Heart right ventricle (tissue), 16 donors: ENCODE measurements at regions not wholly inside any gene's neighbourhood (a gene's known extent, or its start where the extent isn't known, plus 50 kb on each side); places are given as distances from the start of the nearest gene placed in this dataset.

Source experiments
- ATAC-seq, 8 donors: fragments of 200-7000 bp; cut with Tn5 transposase; one replicate each; pipeline ENCODE4 v1.9.1; 2020; ENCODE audit warnings: mild to moderate bottlenecking in 8 of 8, moderate library complexity in 8 of 8, moderate number of reproducible peaks in 1 of 8
- DNase-seq, 2 donors: peaks; one replicate each; pipeline ENCODE4 v3.0.0-alpha.2; 2020
- H3K27ac ChIP-seq, 10 donors: fragments of 200-600 bp; sonication (generic) in 2 of 10; one replicate each; pipeline versions ENCODE4 v1.5.0 to v1.8.0; 2020 to 2022; ENCODE audit warnings: mild to moderate bottlenecking in 3 of 10
- H3K27me3 ChIP-seq, 7 donors: fragments of 200-600 bp; one replicate each; pipeline ENCODE4 v1.8.0; 2021 to 2022; ENCODE audit warnings: mild to moderate bottlenecking in 2 of 7
- H3K36me3 ChIP-seq, 9 donors: fragments of 200-600 bp; sonication (generic) in 1 of 9; one replicate each; pipeline versions ENCODE4 v1.5.0 to v1.8.0; 2020 to 2022; ENCODE audit warnings: mild to moderate bottlenecking in 2 of 9
- H3K4me1 ChIP-seq, 9 donors: fragments of 200-600 bp; sonication (generic) in 1 of 9; one replicate each; pipeline versions ENCODE4 v1.5.0 to v1.8.0; 2020 to 2022; ENCODE audit warnings: mild to moderate bottlenecking in 4 of 9
- H3K4me3 ChIP-seq, 10 donors: fragments of 200-600 bp; sonication (generic) in 2 of 10; one replicate each; pipeline versions ENCODE4 v1.5.0 to v1.8.0; 2020 to 2022; ENCODE audit warnings: mild to moderate bottlenecking in 7 of 10, moderate library complexity in 2 of 10
- H3K9me3 ChIP-seq, 11 donors: fragments of 200-600 bp in 10 of 11; sonication (generic) in 2 of 11; one replicate each; pipeline versions ENCODE4 v1.5.0 to v1.8.0; 2013 to 2022; ENCODE audit warnings: mild to moderate bottlenecking in 2 of 11, control low read depth in 1 of 11, moderate library complexity in 1 of 11
- CTCF ChIP-seq, 9 donors: fragments of 200-600 bp; sonication (generic) in 2 of 9; IDR thresholded peaks; one replicate each; pipeline versions ENCODE4 v1.5.0 to v1.8.0; 2021 to 2022; ENCODE audit warnings: antibody characterized with exemption in 9 of 9, mild to moderate bottlenecking in 5 of 9, moderate library complexity in 1 of 9
- WGBS, 2 donors: extraction: QIAGEN DNeasy Blood & Tissue Kit; methylation state at CpG; one replicate each; pipeline ENCODE4 v1.1.7; 2013; ENCODE audit warnings: inconsistent platforms in 1 of 2; 5-methylcytosine and 5-hydroxymethylcytosine counted together
- intact Hi-C, 10 donors: fragments of 100-400 bp; cut with DNase I; formaldehyde crosslinking; loops; one replicate each; pipeline versions ENCODE4 v1.11.1 to v1.14.2; 2022
- donor health status: Arrhythmogenic right ventricular cardiomyopathy.
- donor health status: ischemic (EF 13 %, LVEDD 7.1; RV severe dilation, severe dysfunction).
- donor health status: healthy with polysubstance abuse.
- donor health status: DM: no; HTN: yes; CAD: no.
- donor health status: DM: no; HTN: no; CAD: no.
- donor health status: ischemic (EF 25% LVEDD 6.9; RV normal size, moderate dysfunction).
- donor health status: ischemic (EF 25% LVEDD 5.7; RV mildly dilated, moderate dysfunction).
- donor health status: healthy.
- donor health status: DM: yes; HTN: yes; CAD: no.
- donor health status: Ischemic cardiomyopathy.
- donor health status: ischemic (EF 35%, LVEDD 5.7; RV mildly dilated, moderate dysfunction).
- donor health status: nonischemic (EF 11% LVEDD 7.7; RV severe dilation, severe dysfunction).
- donor health status: DM: yes; HTN: yes; CAD: no.
- donor health status: PGD.
- donor health status: ischemic (EF 29% LVEDD 5.4; RV normal size, mild dysfunction).
- donor health status: nonischemic (EF 23%, LVEDD 6.1; RV moderate dilation, normal function).

- Histone ChIP-seq H3K9me3 (no peaks in the 10 kb centered on the region), H3K27me3 (no peaks in the 10 kb centered on the region), H3K4me1 (peaks cover 3 to 22% (median 15%) of the 10 kb centered on the region in 9 donors), H3K4me3 (no peak overlapping the region), H3K27ac (no peak overlapping the region), H3K36me3 (no peaks in the 10 kb centered on the region)
- DNase-seq: no peak
- 96 to 97% methylated on average over 6 of the region's 6 CpGs for WGBS, 2 donors
- no peak for ATAC-seq
- no peak for TF ChIP-seq CTCF (IDR thresholded peaks at IDR 0.05)
- intact Hi-C loops: loop anchor here in 2 of 10 donors (10.0 kb wide), 2 partner anchors 107 to 1197 kb away; no protein-coding TSS in a partner anchor
Measured at GRCh38 chr18:8471372-8471771, 137.9 kb upstream of the RAB12 start.

GRCh38 chr18:8474661-8475060, 134.6 kb upstream of the RAB12 start:
- H3K36me3 ChIP-seq: no peaks in the 10 kb centered on the region
- H3K27me3 ChIP-seq: no peaks in the 10 kb centered on the region
- no peak for DNase-seq
- no peaks in the 10 kb centered on the region for H3K9me3 ChIP-seq
- H3K4me1 ChIP-seq: peaks cover 0 to 6% (median 4%) of the 10 kb centered on the region in 9 donors
- H3K4me3 ChIP-seq: no peak overlapping the region
- intact Hi-C loops: loop anchor here in 3 of 10 donors (5.0 to 10.0 kb wide), 3 partner anchors 110 to 1202 kb away; no protein-coding TSS in a partner anchor
- WGBS, 2 donors: 80 to 90% methylated on average over 3 of the region's 3 CpGs
- no peak overlapping the region for H3K27ac ChIP-seq
- no peak for ATAC-seq
- TF ChIP-seq CTCF (IDR thresholded peaks at IDR 0.05): no peak

GRCh38 chr18:8477615-8478014, 131.6 kb upstream of the RAB12 start:
- no peak for DNase-seq
- no peaks in the 10 kb centered on the region for H3K9me3 ChIP-seq

GRCh38 chr18:8478166-8478967, 130.9 kb upstream of the RAB12 start:
- Histone ChIP-seq H3K27me3 (no peaks in the 10 kb centered on the region), H3K36me3 (no peaks in the 10 kb centered on the region), H3K4me3 (no peak overlapping the region), H3K9me3 (no peaks in the 10 kb centered on the region), H3K27ac (no peak overlapping the region), H3K4me1 (peaks cover 0 to 9% (median 0%) of the 10 kb centered on the region in 9 donors)
- ATAC-seq (peak in 7 of 8 donors; percentile 43 to 74 (median 59)), DNase-seq (peak; percentile 54 to 64)
- WGBS, 2 donors: 56 to 57% methylated on average over 14 of the region's 14 CpGs
- intact Hi-C loops: loop anchor here in 3 of 10 donors (5.0 to 10.0 kb wide), 3 partner anchors 114 to 1206 kb away; no protein-coding TSS in a partner anchor
- TF ChIP-seq CTCF (IDR thresholded peaks at IDR 0.05): peak; percentile 61 to 78 (median 72)

More at GRCh38 chr18:8477615-8478014, 131.6 kb upstream of the RAB12 start:
- Histone ChIP-seq H3K4me3 (no peak overlapping the region), H3K4me1 (peaks cover 0 to 9% (median 0%) of the 10 kb centered on the region in 9 donors), H3K36me3 (no peaks in the 10 kb centered on the region), H3K27ac (no peak overlapping the region), H3K27me3 (no peaks in the 10 kb centered on the region)
- no peak for ATAC-seq
- no peak for TF ChIP-seq CTCF (IDR thresholded peaks at IDR 0.05)
- WGBS, 2 donors: 89 to 91% methylated on average over 5 of the region's 5 CpGs
- intact Hi-C loops: loop anchor here in 3 of 10 donors (5.0 to 10.0 kb wide), 3 partner anchors 113 to 1205 kb away; no protein-coding TSS in a partner anchor
